ENCODE measurements at regions not wholly inside any gene's neighbourhood (a gene's known extent, or its start where the extent isn't known, plus 50 kb on each side); places are given as distances from the start of the nearest gene placed in this dataset.
"Not testable (repeated sequence)": the region's sequence is repeated elsewhere in the genome, so short reads cannot be mapped to it uniquely, and the experiment has no call there.

DNA sequence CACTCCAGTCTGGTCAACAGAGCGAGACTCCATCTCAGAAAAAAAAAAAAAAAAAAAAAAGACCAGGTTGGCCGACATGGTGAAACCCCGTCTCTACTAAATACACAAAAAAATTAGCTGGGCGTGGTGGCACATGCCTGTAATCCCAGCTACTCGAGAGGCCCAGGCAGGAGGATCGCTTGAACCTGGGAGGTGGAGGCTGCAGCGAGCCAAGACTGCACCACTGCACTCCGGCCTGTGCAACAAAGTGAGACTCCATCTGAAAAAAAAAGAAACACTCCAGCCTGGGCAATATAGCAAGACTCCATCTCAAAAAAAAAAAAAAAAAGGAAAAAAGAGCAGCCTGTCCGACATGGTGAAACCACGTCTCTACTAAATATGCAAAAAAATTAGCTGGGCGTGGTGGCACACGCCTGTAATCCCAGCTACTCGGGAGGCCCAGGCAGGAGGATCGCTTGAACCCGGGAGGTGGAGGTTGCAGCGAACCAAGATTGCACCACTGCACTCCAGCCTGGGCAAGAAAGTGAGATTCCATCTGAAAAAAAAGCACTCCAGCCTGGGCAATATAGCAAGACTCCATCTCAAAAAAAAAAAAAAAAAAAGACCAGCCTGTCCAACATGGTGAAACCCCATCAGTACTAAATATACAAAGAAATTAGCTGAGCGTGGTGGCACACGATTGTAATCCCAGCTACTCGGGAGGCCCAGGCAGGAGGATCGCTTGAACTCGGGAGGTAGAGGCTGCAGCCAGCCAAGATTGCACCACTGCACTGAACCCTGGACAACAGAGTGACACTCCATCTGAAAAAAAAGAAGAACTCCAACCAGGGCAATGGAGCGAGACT is 343.3 kb upstream of the PLGLB2 start:
- not testable (repeated sequence) for H3K9me3 Mint-ChIP-seq, H3K27ac Mint-ChIP-seq, ATAC-seq, H3K36me3 Mint-ChIP-seq
- DNase-seq (ENCODE audit: low spot score in 2 of 2): peak in 1 of 2 donors; percentile 35

DNA sequence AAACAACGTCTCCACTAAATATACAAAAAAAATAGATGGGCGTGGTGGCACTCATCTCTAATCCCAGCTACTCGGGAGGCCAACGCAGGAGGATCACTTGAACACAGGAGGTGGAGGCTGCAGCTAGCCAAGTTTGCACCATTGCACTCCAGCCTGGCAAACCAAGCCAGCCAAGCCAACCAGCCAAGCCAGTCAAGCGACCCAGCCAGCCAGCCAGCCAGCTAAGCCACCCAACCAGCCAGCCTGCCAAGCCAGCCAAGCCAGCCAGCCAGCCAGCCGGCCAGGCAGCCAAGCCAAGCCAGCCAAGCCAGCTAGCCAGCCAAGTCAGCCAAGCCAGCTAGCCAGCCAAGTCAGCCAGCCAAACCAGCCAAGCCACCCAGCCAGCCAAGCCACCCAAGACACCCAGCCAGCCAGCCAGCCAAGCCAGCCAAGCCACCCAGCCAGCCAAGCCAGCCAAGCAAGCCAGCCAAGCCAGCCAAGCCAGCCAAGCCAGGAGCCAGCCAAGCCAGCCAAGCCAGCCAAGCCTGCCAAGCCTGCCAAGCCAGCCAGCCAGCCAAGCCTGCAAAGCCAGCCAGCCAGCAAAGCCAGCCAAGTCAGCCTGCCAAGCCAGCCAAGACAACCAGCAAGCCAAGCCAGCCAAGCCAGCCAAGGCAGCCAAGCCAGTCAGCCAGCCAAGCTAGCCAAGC is 342.2 kb upstream of the PLGLB2 start:
- not testable (repeated sequence) for ATAC-seq, H3K36me3 Mint-ChIP-seq, H3K9me3 Mint-ChIP-seq, H3K27ac Mint-ChIP-seq
- peak in 1 of 2 donors; percentile 39 for DNase-seq (ENCODE audit: low spot score in 2 of 2)

DNA sequence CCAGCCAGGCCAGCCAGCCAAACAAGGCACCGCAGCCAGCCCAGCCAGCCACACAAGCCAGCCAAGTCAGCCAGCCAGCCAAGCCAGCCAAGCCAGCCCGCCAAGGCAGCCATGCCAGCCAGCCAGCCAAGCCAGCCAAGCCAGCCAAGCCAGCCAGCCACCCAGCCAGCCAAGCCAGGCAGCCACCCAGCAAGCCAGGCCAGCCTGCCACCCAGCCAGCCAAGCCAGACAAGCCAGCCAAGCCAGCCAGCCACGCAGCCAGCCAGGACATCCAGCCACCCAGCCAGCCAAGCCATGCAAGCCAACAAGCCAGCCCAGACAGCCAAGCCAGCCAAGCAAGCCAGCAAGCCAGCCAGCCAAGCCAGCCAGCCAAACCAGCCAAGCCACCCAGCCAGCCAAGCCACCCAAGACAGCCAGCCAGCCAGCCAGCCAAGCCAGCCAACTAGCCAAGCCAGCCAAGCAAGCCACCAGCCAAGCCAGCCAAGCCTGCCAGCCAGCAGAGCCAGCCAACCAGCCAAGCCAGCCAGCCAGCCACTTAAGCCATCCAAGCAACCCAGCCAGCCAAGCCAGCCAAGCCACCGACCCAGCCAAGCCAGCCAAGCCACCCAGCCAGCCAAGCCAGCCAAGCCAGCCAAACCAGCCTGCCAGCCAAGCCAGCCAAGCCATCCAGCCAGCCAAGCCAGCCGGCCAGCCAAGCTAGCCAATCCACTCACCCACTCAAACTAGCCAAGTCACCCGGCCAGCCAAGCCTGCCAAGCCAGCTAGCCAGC is 341.3 kb upstream of the PLGLB2 start:
- DNase-seq (ENCODE audit: low spot score in 2 of 2): peak in 1 of 2 donors; percentile 52
- not testable (repeated sequence) for H3K27ac Mint-ChIP-seq, ATAC-seq, H3K9me3 Mint-ChIP-seq, H3K36me3 Mint-ChIP-seq

DNA sequence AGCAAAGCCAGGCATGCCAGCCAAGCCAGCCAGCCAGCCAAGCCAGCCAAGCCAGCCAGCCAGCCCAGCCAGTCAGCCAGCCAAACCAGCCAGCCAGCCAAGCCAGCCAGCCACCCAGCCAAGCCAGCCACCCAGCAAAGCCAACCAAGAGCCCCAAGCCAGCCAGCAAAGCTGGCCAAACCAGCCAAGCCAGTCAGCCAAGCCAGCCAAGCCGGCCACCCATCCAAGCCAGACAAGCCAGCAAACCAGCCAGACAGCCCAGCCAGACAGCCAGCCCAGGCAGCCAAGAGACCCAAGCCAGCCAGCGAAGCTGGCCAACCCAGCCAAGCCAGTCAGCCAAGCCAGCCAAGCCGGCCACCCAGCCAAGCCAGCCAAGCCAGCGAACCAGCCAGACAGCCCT is 338.3 kb upstream of the PLGLB2 start:
- not testable (repeated sequence) for H3K27ac Mint-ChIP-seq, H3K9me3 Mint-ChIP-seq, ATAC-seq, H3K36me3 Mint-ChIP-seq
- DNase-seq (ENCODE audit: low spot score in 2 of 2): peak in 1 of 2 donors; percentile 57

DNA sequence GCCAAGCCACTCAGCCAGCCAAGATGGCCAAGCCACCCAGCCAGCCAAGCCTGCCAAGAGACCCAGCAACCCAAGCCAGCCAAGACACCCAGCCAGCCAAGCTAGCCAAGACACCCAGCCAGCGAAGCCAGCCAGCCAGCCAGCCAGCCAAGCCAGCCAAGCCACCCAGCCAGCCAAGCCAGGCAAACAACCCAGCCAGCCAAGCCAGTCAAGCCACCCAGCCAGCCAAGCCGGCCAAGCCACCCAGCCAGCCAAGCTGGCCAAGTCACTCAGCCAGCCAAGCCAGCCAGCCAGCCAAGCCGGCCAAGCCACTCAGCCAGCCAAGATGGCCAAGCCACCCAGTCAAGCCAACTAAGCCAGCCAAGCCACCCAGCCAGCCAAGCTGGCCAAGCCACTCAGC is 337.5 kb upstream of the PLGLB2 start:
- not testable (repeated sequence) for H3K27ac Mint-ChIP-seq, H3K36me3 Mint-ChIP-seq, H3K9me3 Mint-ChIP-seq, ATAC-seq
- DNase-seq (ENCODE audit: low spot score in 2 of 2): peak in 1 of 2 donors; percentile 56

DNA sequence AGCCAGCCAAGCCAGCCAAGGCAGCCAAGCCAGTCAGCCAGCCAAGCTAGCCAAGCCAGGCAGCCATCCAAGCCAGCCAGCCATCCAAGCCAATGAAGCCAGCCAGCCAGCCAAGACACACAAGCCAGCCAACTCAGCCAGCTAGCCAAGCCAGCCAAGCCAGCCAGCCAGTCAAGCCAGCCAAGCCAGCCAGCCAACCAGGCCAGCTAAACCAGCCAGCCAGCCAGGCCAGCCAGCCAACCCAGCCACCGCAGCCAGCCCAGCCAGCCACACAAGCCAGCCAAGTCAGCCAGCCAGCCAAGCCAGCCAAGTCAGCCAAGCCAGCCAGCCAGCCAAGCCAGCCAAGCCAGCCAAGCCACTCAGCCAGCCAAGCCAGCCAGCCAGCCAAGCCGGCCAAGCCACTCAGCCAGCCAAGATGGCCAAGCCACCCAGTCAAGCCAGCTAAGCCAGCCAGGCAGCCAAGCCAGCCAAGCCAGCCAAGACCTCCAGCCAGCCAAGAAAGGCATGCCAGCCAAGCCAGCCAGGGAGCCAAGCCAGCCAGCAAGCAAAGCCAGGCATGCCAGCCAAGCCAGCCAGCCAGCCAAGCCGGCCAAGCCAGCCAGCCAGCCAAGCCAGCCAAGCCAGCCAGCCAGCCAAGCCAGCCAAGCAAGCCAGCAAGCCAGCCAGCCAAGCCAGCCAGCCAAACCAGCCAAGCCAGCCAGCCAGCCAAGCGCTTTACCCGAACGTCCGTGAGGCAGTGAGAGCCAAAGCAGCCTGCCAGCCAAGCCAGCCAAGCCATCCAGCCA is 335.7 kb upstream of the PLGLB2 start:
- not testable (repeated sequence) for H3K27ac Mint-ChIP-seq, H3K9me3 Mint-ChIP-seq, H3K36me3 Mint-ChIP-seq, ATAC-seq
- DNase-seq (ENCODE audit: low spot score in 2 of 2): peak in 1 of 2 donors; percentile 58

DNA sequence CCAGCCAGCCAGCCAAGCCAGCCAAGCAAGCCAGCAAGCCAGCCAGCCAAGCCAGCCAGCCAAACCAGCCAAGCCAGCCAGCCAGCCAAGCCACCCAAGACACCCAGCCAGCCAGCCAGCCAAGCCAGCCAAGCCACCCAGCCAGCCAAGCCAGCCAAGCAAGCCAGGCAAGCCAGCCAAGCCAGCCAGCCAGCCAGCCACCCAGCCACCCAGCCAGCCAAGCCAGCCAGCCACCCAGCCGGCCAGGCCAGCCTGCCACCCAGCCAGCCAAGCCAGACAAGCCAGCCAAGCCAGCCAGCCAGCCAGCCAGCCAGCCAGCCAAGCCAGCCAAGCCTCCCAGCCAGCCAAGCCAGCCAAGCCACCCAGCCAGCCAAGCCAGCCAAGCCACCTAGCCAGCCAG is 333.6 kb upstream of the PLGLB2 start:
- not testable (repeated sequence) for H3K27ac Mint-ChIP-seq, H3K9me3 Mint-ChIP-seq, ATAC-seq, H3K36me3 Mint-ChIP-seq
- DNase-seq (ENCODE audit: low spot score in 2 of 2): peak in 1 of 2 donors; percentile 60

DNA sequence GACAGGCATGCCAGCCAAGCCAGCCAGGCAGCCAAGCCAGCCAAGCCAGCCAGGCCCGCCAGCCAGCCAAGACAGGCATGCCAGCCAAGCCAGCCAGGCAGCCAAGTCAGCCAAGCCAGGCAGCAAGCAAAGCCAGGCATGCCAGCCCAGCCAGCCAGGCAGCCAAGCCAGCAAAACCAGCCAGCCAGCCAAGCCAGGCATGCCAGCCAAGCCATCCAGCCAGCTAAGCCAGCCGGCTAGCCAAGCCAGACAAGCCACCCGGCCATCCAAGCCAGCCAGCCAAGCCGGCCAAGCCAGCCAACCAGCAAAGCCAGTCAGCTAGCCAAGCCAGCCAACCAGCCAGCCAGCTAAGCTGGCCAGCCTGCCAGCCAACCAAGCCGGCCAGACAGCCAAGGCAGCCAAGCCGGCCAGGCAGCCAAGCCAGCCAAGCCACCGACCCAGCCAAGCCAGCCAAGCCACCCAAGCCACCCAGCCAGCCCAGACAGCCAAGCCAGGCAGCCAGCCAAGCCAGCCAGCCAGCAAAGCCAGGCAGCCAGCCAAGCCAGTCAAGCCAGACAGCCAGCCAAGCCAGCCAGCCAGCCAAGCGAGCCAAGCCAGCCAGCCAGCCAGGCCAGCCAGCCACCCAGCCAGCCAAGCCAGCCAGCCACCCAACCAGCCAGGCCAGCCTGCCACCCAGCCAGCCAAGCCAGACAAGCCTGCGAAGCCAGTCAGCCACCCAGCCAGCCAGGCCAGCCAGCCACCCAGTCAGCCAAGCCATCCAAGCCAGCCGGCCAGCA is 332.9 kb upstream of the PLGLB2 start:
- H3K27ac Mint-ChIP-seq, ATAC-seq, H3K36me3 Mint-ChIP-seq, H3K9me3 Mint-ChIP-seq: not testable (repeated sequence)
- DNase-seq (ENCODE audit: low spot score in 2 of 2): peak; percentile 2 to 59

DNA sequence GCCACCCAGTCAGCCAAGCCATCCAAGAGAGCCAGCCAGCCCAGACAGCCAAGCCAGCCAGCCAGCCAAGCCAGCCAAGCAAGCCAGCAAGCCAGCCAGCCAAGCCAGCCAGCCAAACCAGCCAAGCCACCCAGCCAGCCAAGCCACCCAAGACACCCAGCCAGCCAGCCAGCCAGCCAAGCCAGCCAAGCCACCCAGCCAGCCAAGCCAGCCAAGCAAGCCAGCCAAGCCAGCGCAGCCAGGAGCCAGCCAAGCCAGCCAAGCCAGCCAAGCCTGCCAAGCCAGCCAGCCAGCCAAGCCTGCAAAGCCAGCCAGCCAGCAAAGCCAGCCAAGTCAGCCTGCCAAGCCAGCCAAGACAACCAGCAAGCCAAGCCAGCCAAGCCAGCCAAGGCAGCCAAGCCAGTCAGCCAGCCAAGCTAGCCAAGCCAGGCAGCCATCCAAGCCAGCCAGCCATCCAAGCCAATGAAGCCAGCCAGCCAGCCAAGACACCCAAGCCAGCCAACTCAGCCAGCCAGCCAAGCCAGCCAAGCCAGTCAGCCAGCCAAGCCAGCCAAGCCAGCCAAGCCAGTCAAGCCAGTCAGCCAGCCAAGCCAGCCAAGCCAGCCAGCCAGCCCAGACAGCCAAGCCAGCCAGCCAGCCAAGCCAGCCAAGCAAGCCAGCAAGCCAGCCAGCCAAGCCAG is 332.2 kb upstream of the PLGLB2 start:
- H3K36me3 Mint-ChIP-seq, H3K9me3 Mint-ChIP-seq, H3K27ac Mint-ChIP-seq, ATAC-seq: not testable (repeated sequence)
- peak; percentile 1 to 57 for DNase-seq (ENCODE audit: low spot score in 2 of 2)

DNA sequence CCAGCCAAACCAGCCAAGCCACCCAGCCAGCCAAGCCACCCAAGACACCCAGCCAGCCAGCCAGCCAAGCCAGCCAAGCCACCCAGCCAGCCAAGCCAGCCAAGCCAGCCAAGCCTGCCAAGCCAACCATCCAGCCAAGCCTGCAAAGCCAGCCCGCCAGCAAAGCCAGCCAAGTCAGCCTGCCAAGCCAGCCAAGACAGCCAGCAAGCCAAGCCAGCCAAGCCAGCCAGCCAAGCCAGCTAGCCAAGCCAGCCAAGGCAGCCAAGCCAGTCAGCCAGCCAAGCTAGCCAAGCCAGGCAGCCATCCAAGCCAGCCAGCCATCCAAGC is 331.7 kb upstream of the PLGLB2 start:
- not testable (repeated sequence) for H3K36me3 Mint-ChIP-seq, H3K9me3 Mint-ChIP-seq, H3K27ac Mint-ChIP-seq, ATAC-seq
- peak in 1 of 2 donors; percentile 56 for DNase-seq (ENCODE audit: low spot score in 2 of 2)

DNA sequence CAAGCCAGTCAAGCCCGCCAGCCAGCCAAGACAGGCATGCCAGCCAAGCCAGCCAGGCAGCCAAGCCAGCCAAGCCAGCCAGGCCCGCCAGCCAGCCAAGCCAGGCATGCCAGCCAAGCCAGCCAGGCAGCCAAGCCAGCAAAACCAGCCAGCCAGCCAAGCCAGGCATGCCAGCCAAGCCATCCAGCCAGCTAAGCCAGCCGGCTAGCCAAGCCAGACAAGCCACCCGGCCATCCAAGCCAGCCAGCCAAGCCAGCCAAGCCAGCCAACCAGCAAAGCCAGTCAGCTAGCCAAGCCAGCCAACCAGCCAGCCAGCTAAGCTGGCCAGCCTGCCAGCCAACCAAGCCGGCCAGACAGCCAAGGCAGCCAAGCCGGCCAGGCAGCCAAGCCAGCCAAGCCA is 330.7 kb upstream of the PLGLB2 start:
- not testable (repeated sequence) for H3K9me3 Mint-ChIP-seq, H3K36me3 Mint-ChIP-seq, ATAC-seq, H3K27ac Mint-ChIP-seq
- peak; percentile 0 to 48 for DNase-seq (ENCODE audit: low spot score in 2 of 2)

DNA sequence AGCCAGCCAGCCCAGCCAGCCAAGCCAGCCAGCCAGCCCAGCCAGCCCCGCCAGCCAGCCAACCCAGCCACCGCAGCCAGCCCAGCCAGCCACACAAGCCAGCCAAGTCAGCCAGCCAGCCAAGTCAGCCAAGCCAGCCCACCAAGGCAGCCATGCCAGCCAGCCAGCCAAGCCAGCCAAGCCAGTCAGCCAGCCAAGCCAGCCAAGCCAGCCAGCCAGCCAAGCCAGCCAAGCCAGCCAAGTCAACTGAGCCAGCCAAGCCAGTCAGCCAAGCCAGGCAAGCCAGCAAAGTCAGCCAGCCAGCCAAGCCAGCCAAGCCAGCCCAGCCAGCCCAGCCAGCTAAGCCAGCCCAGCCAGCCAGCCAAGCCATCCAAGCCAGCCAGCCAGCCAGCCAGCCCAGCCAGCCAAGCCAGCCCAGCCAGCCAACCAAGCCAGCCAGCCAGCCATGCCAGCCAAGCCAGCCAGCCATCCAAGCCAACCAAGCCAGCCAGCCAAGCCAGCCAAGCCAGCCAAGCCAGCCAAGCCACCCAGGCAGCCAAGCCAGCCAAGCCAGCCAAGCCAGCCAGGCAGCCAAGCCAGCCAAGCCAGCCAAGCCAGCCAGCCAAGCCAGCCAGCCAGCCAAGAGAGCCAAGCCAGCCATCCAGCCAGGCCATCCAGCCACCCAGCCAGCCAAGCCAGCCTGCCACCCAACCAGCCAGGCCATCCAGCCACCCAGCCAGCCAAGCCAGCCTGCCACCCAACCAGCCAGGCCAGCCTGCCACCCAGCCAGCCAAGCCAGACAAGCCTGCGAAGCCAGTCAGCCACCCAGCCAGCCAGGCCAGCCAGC is 329.9 kb upstream of the PLGLB2 start:
- not testable (repeated sequence) for H3K27ac Mint-ChIP-seq, H3K36me3 Mint-ChIP-seq, ATAC-seq, H3K9me3 Mint-ChIP-seq
- peak; percentile 1 to 26 for DNase-seq (ENCODE audit: low spot score in 2 of 2)

DNA sequence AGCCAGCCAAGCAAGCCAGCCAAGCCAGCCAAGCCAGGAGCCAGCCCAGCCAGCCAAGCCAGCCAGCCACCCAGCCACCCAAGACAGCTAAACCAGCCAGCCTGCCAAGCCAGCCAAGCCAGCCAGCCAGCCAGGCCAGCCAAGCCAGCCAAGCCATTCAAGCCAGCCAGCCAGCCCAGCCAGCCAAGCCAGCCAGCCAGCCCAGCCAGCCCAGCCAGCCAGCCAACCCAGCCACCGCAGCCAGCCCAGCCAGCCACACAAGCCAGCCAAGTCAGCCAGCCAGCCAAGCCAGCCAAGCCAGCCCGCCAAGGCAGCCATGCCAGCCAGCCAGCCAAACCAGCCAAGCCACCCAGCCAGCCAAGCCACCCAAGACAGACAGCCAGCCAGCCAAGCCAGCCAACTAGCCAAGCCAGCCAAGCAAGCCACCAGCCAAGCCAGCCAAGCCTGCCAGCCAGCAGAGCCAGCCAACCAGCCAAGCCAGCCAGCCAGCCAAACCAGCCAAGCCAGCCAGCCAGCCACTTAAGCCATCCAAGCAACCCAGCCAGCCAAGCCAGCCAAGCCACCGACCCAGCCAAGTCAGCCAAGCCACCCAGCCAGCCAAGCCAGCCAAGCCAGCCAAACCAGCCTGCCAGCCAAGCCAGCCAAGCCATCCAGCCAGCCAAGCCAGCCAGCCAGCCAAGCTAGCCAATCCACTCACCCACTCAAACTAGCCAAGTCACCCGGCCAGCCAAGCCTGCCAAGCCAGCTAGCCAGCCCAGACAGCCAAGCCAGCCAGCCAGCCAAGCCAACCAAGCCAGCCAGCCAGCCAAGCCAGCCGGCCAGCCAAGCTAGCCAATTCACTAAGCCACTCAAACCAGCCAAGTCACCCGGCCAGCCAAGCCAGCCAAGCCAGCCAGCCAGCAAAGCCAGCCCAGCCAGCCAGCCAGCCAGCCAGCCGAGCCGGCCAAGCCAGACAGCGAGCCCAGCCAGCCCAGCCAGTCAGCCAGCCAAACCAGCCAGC is 328.8 kb upstream of the PLGLB2 start:
- H3K36me3 Mint-ChIP-seq, H3K27ac Mint-ChIP-seq, ATAC-seq, H3K9me3 Mint-ChIP-seq: not testable (repeated sequence)
- peak in 1 of 2 donors; percentile 5 for DNase-seq (ENCODE audit: low spot score in 2 of 2)

DNA sequence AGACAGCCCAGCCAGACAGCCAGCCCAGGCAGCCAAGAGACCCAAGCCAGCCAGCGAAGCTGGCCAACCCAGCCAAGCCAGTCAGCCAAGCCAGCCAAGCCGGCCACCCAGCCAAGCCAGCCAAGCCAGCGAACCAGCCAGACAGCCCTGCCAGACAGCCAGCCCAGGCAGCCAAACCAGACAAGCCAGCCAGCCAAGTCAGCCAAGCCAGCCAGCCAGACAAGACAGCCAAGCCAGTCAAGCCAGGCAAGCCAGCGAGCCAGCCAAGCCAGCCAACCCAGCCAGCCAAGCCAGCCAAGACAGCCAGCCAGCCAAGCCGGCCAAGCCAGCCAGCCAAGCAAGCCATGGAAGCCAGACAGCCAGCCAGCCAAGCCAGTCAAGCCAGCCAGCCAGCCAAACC is 327.9 kb upstream of the PLGLB2 start:
- not testable (repeated sequence) for DNase-seq (ENCODE audit: low spot score in 2 of 2); H3K27ac Mint-ChIP-seq; H3K36me3 Mint-ChIP-seq; ATAC-seq; H3K9me3 Mint-ChIP-seq

Data from activated naive CD4-positive, alpha-beta T cell treated with anti-CD3 and anti-CD28 coated beads, Interleukin-2, amount 50 U/mL, for 72 hours (primary cell).